NCI-H526 treated with DMSO at 0.1 percent for 48 hours (cell line): ENCODE measurements at regions not wholly inside any gene's neighbourhood (a gene's known extent, or its start where the extent isn't known, plus 50 kb on each side); places are given as distances from the start of the nearest gene placed in this dataset.
"Not testable (repeated sequence)": the region's sequence is repeated elsewhere in the genome, so short reads cannot be mapped to it uniquely, and the experiment has no call there.

Experiments used
- DNase-seq: peaks from one replicate; lab custom pipeline; 2025; lab: John Stamatoyannopoulos, UW

DNA sequence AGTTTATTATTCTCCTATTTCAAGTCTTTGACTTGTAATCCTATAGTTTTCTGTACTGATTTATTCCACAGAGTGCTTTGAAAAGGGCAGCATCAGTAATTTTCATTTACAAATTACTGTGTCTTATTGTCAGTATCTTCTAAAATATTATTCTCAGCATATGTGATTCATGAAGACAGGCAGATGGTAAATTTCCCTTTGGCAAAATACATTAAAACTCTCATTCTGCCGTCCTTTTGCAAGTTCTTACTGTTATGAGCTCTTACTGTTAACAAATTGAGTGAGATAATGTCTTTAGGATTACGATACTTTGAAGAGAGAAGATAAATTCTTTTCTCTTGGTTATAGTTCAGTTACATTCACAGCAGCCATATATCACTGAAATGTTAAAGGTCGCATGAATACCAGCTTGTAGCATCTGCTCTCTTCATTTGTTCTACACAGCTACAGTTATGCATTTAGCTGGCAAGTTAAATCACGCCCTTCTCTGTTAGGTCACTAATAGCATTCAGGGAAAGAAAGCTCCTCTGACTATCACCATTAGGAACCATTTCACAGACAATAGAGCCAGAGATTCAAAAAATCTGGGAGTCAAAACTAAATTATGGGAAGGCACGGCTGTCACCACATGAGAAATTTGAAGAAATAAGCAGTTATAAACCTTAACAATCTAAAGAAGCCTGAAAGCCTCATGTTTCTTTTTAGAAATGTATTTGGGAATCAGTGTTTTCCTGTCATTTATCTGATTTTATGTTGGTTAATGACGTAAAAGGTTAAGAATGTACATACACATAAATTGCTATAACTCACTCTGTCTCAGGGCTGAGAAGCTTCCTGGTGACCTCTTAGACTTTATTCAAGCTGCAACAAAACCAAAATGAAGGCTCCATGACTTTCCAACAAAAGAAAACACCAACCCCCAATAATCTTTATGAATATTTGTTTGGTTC, 109.6 kb upstream of the SP4 start:
- DNase-seq, result no peak

DNA sequence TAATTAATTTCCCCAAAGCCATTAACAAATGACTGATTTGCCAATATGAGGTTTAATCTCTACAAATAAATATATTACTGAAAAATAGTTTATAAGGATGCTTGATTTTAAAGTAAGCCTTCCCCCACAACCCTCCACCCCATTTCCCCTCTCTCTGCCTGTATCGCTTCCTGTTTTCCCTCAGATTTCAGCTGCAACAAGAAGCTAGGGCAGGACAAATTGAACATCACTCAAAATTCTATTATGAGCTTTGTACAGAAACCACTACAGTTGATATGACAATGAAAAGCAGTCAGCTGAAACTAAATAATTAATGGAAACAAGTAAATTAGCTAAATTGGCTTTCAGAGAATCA, 109.0 kb upstream of the SP4 start:
- no peak for DNase-seq

DNA sequence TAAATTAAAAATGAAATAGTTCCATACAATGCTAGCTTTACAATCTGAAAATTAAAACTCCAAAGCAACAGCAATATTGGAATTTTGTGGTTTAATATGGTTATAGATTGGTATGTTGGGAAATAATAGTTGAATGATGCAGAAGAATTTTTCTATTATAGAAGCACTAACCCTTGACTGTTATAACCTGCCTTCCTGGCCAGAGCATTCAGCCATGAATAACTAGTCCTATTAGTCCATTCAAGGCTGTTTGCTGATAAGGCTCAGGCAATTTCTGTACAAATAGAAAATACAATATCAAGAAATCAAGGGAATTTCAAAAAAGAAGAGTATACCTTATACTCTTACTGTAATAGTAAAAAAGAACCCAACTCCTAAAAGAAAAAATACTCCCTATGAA, 101.6 kb upstream of the SP4 start:
- no peak for DNase-seq

DNA sequence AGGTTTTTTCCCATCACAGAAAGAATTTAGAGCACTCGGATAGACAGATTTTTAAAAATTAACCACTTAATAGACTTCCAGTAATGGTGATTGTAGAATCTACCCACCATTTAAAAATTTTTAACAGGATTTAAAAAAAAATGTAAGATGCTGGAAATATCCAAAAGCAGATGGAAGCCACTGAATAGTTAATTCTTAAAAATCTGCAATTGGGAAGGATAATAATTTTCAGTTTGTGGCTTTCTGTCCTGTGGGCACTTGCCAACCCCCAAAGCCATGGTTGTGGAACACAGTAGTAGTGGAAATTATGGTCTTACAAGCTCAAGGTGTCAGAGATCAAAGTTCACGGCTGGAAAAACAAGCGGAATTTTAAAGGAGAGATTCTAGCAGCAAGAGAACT, 101.0 kb upstream of the SP4 start:
- DNase-seq, result no peak

DNA sequence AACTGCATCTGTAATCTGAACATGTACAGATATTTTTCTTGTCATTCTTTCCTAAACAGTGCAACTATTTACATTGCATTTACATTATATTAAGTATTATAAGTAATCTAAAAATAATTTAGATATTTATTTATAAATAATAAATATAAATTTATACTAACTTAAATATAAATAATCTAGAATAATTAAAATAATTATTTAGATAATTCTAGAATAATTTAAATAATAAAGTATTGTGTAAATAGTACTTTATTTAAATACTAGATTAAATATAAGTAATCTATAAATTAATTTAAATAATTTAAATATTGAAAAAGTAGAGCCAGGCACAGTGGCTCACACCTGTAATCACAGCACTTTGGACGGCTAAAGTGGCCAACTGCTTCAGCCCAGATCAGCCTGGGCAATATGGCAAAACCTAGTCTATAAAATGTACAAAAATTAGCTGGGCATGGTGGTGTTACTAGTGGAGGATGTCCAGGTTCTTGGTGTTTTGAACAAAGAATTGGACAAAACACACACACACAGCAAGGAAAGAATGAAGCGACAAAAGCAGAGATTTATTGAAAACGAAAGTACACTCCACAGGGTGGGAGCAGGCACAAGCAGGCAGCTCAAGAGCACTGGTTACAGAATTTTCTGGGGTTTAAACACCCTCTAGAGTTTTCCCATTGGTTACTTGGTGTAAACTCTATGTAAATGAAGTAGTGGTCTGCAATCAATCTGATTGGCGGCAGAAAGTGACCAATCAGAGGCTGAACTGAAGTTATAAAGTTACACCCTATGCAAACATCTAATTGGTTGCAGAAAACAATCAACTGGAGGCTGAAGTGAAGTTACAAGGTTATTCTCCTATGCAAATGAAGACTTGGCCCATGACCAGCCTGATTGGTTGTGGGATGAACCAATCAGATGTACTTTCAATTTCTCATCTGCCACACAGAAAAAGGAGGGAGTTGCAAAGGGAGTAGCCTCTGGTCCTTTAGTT, 100.2 kb upstream of the SP4 start:
- DNase-seq, result no peak

DNA sequence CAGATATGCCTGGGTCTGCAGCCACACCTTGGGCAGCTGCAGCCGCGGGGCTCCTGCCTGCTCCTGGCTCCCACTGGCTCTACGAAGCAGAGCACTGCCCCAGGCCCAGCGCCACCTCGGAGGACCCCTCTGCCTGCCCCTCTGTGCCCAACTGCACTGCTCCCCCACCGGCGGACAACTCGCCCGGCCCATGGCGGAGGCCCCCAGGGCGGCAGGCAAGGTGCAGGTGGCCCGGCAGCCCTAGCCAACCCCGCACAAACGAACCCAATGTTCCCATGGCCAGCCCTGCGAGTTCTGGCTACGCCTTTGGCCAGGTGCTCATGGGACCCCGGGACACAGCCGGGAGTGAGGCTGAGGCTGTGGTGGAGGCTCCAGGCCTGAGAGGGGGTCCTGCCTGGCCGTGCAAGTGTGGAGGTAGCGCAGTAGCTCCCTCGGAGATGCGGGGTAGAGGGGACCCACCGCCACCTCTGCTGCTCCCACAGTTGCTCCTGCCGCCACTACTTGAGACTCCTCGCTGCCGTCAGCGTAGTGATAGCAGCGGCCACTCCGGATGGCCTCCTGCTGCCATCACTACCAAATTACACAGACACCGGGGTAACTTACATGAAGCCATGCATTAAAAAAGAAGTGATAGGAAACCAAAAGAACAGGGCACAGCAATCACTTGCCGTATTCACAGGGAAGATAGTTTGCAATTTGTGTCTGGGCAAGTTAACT, 97.3 kb upstream of the SP4 start:
- DNase-seq, result no peak

DNA sequence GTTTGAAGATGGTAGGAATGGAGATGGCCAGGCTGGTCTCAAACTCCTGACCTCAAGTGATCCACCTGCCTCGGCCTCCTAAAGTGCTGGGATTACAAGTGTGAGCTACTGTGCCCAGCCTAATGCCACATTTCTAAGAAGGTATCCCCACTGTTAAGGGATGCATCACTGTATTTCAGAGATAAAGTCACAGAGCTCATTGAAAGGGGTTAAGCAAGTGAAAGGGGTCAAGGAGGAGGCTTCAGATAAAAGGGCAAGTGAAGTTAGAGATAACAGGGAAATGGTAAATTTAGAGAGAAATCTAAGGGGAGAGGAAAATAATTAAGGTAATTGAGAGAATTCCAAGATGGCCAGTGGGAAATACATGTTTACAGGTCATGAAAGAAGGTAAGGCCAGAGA, 93.0 kb upstream of the SP4 start:
- DNase-seq, result no peak

DNA sequence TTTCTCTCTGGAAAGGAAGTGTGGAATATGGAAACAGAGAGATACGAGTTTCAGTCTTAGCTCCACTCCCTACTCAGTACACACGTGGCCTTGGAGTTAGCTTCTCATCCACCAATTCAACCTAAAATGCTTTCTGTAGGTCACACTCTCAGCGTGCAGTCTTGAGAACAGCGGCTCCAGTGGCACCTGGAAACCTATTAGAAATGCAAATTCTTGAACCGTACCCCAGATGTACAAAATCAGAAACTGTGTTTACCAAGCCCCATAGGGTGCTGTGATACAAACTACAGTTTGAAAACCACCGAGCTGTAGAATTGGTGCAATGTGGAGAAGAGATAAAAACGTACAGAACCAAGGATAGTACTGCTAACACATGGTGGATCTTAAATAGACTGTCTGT, 91.1 kb upstream of the SP4 start:
- DNase-seq, result no peak

DNA sequence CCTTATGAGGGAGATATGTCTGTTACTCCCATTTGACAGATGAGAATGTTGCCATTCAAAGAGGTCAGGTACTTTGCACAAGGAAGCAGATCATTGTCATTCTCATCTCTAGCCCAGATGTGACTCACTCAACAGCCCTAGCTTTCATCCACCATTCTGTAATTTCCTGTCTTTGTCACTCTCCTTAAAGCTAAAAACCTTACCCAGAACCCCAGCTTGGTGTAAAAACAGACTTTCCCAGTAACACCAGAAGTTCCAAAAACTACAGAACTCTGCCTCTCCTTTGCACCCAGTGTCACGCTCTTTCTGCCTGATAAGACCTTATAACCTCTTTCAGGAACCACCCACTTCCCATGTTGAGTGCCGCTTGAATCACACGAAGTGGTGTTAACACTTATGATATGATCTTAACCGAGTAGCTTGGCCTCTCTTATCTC, 89.1 kb upstream of the SP4 start:
- no peak for DNase-seq

DNA sequence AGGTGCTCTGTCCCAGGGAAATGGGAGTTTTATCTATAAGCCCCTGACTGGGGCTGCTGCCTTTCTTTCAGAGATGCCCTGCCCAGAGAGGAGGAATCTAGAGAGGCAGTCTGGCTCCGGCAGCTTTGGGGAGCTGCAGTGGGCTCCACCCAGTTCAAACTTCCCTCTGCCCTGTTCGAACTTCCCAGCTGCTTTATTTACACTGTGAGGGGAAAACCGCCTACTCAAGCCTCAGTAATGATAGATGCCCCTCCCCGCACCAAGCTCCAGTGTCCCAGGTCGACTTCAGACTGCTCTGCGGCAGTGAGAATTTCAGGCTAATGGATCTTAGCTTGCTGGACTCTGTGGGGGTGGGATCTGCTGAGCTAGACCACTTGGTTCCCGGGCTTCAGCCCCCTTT, 83.0 kb upstream of the SP4 start:
- DNase-seq, result not testable (repeated sequence)

DNA sequence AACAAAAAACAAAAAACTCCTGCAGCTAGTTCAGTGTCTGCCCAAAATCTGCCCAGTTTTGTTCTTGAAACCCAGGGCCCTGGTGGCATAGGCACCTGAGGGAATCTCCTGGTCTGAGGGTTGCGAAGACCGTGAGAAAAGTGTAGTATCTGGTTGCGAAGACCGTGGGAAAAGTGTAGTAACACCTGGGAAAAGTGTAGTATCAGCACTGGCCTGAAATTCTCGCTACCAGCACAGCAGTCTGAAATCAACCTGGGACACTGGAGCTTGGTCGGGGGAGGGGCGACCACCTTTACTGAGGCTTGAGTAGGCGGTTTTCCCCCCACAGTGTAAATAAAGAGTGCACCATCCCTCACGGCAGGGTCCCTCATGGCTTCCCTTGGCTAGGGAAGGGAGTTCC, 82.5 kb upstream of the SP4 start:
- DNase-seq, result no peak

DNA sequence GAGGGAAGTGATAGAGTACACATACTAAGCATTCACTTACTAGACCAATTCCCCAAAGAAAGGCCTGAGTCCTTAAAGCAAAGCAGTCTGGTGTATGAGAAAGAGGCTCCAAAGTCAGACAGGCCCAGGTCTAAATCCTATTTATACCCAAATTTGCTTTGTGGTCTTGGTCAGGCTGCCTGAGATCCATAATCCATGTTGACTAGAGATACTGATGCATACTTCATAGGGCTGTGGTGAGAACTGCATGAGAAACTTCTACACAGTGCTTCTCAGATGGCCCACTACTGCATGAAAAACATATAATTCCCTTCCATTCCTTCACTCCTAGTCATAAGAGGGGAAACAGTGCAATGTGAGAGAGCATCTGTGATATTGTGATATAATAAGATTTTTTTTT, 81.6 kb upstream of the SP4 start:
- DNase-seq, result no peak

DNA sequence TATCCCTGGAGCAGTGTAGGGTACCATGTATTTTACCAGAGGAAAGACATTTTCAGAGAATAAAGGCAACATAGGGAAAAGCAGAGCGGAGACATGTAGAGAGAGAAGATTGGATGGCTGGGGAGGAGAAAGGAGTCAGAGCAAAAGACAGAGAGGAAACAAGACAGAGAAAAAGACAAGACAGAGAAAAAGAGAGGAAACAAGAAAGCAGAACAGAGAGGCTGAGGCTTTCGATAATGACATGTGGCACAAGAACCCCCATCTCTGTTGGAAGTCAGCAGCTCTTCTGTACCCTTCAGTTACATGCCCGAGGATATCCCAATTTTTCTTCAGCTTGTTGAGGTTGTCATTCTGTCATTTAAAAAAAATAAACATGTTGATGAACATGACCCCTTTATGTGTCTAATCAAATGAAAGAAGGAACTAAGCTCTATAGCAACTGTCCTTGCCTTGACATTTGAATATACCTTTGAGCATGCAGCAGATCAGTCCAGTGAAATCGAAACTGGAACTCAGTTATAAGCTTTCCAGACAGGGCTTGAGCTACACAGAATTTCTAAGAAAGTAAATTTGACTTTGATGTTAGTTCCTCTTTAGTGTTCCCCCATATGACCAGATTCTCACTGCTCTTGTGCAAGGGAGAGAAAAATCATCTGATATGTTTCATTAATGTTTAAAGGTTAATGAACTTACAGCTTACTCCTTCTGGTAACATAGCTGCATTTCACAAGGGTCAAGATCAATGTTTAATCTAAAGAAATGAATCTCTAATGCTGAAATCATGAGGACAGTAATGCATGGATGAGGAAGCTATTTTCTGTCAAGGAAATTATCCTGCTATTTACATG, 75.1 kb upstream of the SP4 start:
- DNase-seq, result peak; percentile 42

DNA sequence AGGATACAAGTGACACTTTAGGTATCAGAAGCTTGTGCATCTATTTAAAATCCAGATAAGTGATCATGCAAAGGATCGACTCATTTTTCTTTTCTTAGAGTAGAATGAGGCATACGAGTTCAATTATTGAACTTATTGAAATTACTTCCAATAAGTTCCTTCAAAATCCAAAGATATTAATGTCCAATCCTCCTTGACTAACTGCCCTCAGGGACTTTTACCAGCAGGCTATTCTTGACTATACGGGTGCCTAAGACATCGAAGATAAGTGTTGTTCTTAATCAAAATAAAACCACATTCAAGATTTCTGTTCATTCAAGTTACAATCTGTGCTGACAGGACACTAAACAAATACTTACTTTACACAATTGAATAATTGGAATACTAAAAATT, 74.5 kb upstream of the SP4 start:
- DNase-seq, result no peak

DNA sequence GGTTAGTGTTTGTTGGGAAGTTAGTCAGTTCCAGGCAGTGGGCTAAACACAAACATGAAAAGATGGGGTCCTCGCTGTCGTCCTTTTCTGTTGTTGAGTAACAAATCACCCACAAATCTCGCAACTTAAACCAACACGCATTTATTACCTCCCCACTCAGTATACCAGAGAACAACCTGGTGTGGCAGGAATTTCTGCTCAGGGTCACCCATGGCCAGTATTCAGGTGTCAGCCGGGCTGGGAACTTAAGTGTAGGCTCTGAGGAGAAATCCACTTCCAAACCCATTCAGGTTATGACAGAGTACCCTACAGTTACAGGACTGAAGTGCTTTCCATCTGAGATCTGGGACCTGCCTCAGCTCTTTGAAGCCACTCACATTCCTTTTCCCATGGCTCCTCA, 73.6 kb upstream of the SP4 start:
- no peak for DNase-seq

DNA sequence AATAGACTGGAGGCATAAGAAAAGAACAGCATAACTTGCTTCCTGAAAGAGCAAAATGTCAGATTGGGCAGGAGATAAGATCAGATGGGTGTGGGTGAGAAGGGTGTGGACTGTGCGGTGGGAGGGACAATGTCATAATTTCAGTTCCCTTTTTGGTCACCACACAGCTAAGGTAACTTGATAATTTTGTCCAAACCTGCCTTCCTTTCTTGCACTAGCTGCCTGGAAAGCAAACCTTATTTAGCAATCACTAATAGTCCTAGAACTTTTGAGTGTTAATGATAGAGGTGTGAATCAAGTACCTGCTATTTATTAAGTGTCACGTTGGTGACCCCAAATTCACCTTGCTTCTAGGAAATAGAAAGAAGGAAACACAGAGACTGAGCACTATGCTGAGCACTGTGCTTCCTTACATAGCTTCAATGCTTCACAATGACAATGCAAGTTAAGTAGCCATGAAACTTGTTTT, 72.4 kb upstream of the SP4 start:
- DNase-seq, result no peak

DNA sequence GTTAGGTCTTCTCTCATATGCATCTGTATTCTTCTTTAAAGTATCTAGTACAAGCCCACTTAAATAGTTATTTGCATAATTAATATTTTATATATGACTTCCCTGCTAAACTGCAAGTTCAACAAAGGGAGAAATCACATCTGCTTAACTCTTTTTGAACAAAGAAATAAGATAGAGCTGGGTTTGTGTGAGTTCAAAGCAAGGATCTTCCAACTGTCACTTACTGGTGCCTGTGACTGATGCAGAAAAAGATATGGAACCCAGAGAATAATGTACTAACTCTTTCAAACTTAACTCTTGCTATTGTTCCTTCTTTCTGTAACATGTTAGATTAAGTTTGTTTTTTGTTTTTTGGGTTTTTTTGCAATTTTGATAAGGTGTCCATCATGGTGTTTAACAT, 71.3 kb upstream of the SP4 start:
- no peak for DNase-seq

DNA sequence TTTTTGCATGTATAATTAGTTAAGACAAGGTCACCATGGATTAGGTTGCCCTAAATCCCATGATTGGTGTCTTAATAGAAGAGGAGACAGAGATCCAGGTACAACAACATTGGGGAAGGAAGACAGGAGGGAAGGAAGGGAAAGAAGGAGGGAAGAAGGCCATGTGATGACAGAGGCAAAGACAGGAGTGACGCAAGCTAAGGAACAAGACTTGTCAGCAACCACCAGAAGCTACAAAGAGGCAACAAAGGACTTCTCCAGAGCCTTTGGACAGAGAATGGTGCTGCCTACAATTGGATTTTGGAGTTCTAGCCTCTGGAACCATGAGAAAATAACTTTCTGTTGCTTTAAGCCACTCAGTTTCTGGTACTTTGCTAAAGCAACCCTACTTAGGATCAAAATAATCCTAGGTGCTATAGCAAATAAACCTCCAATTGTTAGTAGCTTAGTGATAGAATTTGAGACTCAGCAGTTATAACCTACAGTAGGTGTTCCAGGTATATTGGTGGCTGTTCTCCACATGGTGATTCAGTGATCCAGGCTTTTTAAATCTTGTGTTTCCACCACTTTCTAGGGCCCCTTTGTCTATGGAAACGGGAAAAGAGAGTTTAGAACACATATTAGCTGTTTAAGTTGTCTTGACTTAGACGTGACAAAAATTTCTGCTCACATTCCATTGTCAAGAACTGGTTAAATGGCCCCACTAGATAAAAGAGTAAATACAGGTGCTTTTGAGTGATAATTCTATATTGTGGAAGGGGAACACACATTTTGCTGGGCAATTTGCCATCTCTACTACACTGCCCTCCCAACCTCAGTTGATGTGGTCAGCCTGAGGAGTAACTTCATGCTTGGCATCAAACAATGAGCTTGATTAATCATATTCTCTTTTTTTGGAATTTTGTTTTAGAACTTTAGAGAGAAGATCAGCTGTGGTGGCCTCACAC, 70.5 kb upstream of the SP4 start:
- no peak for DNase-seq

DNA sequence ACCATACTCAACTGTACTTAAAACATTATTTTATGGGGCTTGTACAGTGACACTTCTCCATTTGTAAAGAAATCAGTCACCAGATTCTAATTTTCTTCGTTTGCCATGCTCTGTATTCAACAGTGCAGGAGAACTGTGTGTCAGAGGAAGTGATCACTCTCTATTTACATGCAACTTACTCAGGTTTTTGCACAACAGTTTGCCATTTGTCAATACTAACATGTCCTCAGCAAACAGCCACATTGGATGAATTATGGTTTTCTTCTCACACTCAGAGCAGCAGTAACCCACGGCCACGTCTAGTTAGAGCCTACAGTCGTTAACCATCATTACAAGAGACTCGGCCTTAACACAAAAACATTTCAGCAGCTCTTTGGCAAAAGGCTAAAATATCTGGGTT, 69.2 kb upstream of the SP4 start:
- DNase-seq, result no peak

DNA sequence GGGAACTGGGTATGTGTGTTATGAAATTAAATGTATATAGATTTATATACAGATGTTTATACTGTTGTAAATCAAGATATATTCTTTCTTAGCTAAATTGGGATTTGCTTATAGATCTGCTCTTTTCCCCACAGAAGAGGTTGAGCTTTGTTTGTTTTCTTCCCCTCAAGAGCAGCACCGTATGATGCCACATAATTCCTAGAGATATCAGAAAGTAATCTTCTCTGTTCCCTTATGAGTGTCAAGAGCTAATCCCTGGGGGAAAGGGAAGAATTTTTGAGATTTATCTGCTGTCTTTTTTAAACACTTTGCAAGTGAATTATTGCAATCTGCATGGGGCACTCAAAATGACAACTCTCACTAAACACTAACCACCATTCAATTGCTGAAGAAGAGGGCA, 68.7 kb upstream of the SP4 start:
- no peak for DNase-seq
